PC-9 (cell line): ENCODE measurements at regions not wholly inside any gene's neighbourhood (a gene's known extent, or its start where the extent isn't known, plus 50 kb on each side); places are given as distances from the start of the nearest gene placed in this dataset.

ENCODE experiments used
- BruUV-seq: library from RNA; stranded (reverse); fragments of 400-500 nt; replicated peaks from 2 replicates; lab custom pipeline; 2021; lab: Mats Ljungman, UMichigan
- CTCF ChIA-PET: fragments of 300-600 bp; sonication (Branson Sonifier 250); formaldehyde crosslinking; loops from one replicate; lab custom pipeline; 2022; ENCODE audit warnings: antibody characterized with exemption; lab: Charles Lee
- POLR2A ChIA-PET: fragments of 300-600 bp; sonication (Branson Sonifier 250); formaldehyde crosslinking; loops from one replicate; lab custom pipeline; 2022; ENCODE audit warnings: antibody characterized with exemption; ENCODE audit not compliant: unreplicated experiment; lab: Charles Lee
- DNase-seq, 2 experiments: peaks; one replicate each; pipeline versions ENCODE4 v3.0.0 to v3.0.0-alpha.2; 2015 to 2022; ENCODE audit warnings: mixed read lengths in 1 of 2
- H2AFZ ChIP-seq: fragments of 200-600 bp; sonication (generic); 2 replicates; pipeline ENCODE4 v1.8.1; 2017; ENCODE audit warnings: antibody characterized with exemption
- H3F3A ChIP-seq: fragments of 200-600 bp; sonication (generic); 2 replicates; pipeline ENCODE4 v1.8.1; 2017; ENCODE audit warnings: antibody characterized with exemption, mild to moderate bottlenecking, low read depth; ENCODE audit not compliant: insufficient read depth
- H3K27ac ChIP-seq: fragments of 200-600 bp; sonication (generic); 2 replicates; pipeline ENCODE4 v1.6.1; 2016; ENCODE audit warnings: mixed run types
- H3K27me3 ChIP-seq: fragments of 200-600 bp; sonication (generic); 2 replicates; pipeline ENCODE4 v1.6.1; 2016; ENCODE audit warnings: low read depth, mixed run types; ENCODE audit not compliant: insufficient read depth
- H3K36me3 ChIP-seq: fragments of 200-600 bp; sonication (generic); 2 replicates; pipeline ENCODE4 v1.6.1; 2016; ENCODE audit warnings: low read depth, mixed run types
- H3K4me1 ChIP-seq: fragments of 200-600 bp; sonication (generic); replicated peaks from 2 replicates; pipeline ENCODE4 v1.6.1; 2016; ENCODE audit warnings: mixed run types; ENCODE audit not compliant: insufficient read depth
- H3K4me2 ChIP-seq: fragments of 200-600 bp; sonication (generic); 2 replicates; pipeline ENCODE4 v1.6.1; 2017; ENCODE audit warnings: mixed run types
- H3K4me3 ChIP-seq: fragments of 200-600 bp; sonication (generic); 2 replicates; pipeline ENCODE4 v1.6.1; 2016; ENCODE audit warnings: mixed run types
- H3K79me2 ChIP-seq: fragments of 200-600 bp; sonication (generic); 2 replicates; pipeline ENCODE4 v1.6.1; 2017; ENCODE audit warnings: low read depth, mixed run types
- H3K9me2 ChIP-seq: fragments of 200-600 bp; sonication (generic); 2 replicates; pipeline ENCODE4 v1.8.1; 2017; ENCODE audit warnings: mild to moderate bottlenecking; ENCODE audit not compliant: insufficient read depth
- H3K9me3 ChIP-seq: fragments of 200-600 bp; sonication (generic); 2 replicates; pipeline ENCODE4 v1.8.1; 2016; ENCODE audit warnings: low read depth; ENCODE audit not compliant: insufficient read depth
- H4K20me1 ChIP-seq: fragments of 200-600 bp; sonication (generic); 2 replicates; pipeline ENCODE4 v1.8.1; 2017; ENCODE audit not compliant: insufficient read depth
- CTCF ChIP-seq: fragments of 200-600 bp; sonication (generic); conservative IDR thresholded peaks from 2 replicates; pipeline ENCODE4 v1.6.1; 2017; ENCODE audit warnings: mixed run types, antibody characterized with exemption, mild to moderate bottlenecking, moderate library complexity
- EZH2 ChIP-seq: fragments of 200-600 bp; sonication (generic); IDR thresholded peaks from 2 replicates; pipeline ENCODE4 v1.8.0; 2017; ENCODE audit warnings: antibody characterized with exemption, low read depth
- intact Hi-C: fragments of 100-400 bp; cut with micrococcal nuclease; formaldehyde crosslinking; loops from one replicate; pipeline ENCODE4 v1.10.0; 2022; ENCODE audit not compliant: unreplicated experiment

- intact Hi-C loops, result no loop called here
- no TSS peak for BruUV-seq
- Histone ChIP-seq H3K27ac (no peak overlapping the region), H3K79me2 (no peaks in the 10 kb centered on the region), H3K27me3 (no peaks in the 10 kb centered on the region), H3K4me2 (no peak overlapping the region), H3K9me2 (no peaks in the 10 kb centered on the region), H3K4me1 (peaks cover 17% of the 10 kb centered on the region), H3F3A (peaks cover 5% of the 10 kb centered on the region; the same call in 1 of the 2 replicates), H3K36me3 (no peaks in the 10 kb centered on the region), H4K20me1 (no peaks in the 10 kb centered on the region), H3K4me3 (no peak overlapping the region), H3K9me3 (no peaks in the 10 kb centered on the region), H2AFZ (no peak overlapping the region)
- ChIA-PET POLR2A (no interaction called here), CTCF (interaction anchor here (0.8 kb wide), 1 partner anchor 21 kb away, joined by 3 read pairs; no protein-coding TSS in a partner anchor)
- TF ChIP-seq CTCF (no peak), EZH2 (no peak)
- no peak for DNase-seq
Observed at GRCh38 chr10:30172091-30172490, 112.7 kb upstream of the JCAD start.

- Histone ChIP-seq H2AFZ (no peak overlapping the region), H3K27ac (no peak overlapping the region), H3K4me3 (no peak overlapping the region), H3K27me3 (no peaks in the 10 kb centered on the region), H3K9me2 (no peaks in the 10 kb centered on the region), H3K79me2 (no peaks in the 10 kb centered on the region), H3K36me3 (no peaks in the 10 kb centered on the region), H3K4me1 (peaks cover 17% of the 10 kb centered on the region), H3K4me2 (no peak overlapping the region), H4K20me1 (no peaks in the 10 kb centered on the region), H3F3A (peaks cover 5% of the 10 kb centered on the region; the same call in 1 of the 2 replicates), H3K9me3 (no peaks in the 10 kb centered on the region)
- intact Hi-C loops, result no loop called here
- ChIA-PET CTCF (no interaction called here), POLR2A (no interaction called here)
- TF ChIP-seq CTCF (no peak), EZH2 (no peak)
- DNase-seq, result no peak
- BruUV-seq, result no TSS peak
Observed at GRCh38 chr10:30171601-30172000, 112.2 kb upstream of the JCAD start.

- POLR2A ChIA-PET, result interaction anchor here (0.7 kb wide), 1 partner anchor 468 kb away, joined by 3 read pairs; no protein-coding TSS in a partner anchor
- peak overlapping the region; percentile 50 for H3K27ac ChIP-seq
- H2AFZ ChIP-seq, result no peak overlapping the region
- intact Hi-C loops, result no loop called here
- no peaks in the 10 kb centered on the region for H3K36me3 ChIP-seq
- H3K79me2 ChIP-seq, result no peaks in the 10 kb centered on the region
- H3K9me3 ChIP-seq, result no peaks in the 10 kb centered on the region
- no peak for TF ChIP-seq EZH2
- H3F3A ChIP-seq, result peaks cover 5% of the 10 kb centered on the region; the same call in 1 of the 2 replicates
- peak overlapping the region; percentile 63 for H3K4me2 ChIP-seq
- no peaks in the 10 kb centered on the region for H4K20me1 ChIP-seq
- CTCF ChIA-PET, result interaction anchor here (0.6 to 1.0 kb wide), 3 partner anchors 113 to 140 kb away, joined by 3 to 4 read pairs (median 3); no protein-coding TSS in a partner anchor
- H3K9me2 ChIP-seq, result no peaks in the 10 kb centered on the region
- no peaks in the 10 kb centered on the region for H3K27me3 ChIP-seq
- BruUV-seq, result no TSS peak
- no peak overlapping the region for H3K4me3 ChIP-seq
- peak in 1 of 2 experiments; percentile 87 for DNase-seq
- H3K4me1 ChIP-seq, result peaks cover 17% of the 10 kb centered on the region
Observed at GRCh38 chr10:30170814-30171213, 111.4 kb upstream of the JCAD start.

GRCh38 chr10:30170146-30170545 is 110.8 kb upstream of the JCAD start:
- BruUV-seq, result no TSS peak
- intact Hi-C loops, result no loop called here
- no peak for DNase-seq
- H3K9me2 ChIP-seq, result no peaks in the 10 kb centered on the region
- H3K9me3 ChIP-seq, result no peaks in the 10 kb centered on the region
- H3K27ac ChIP-seq, result peak overlapping the region; percentile 50
- H3K4me3 ChIP-seq, result no peak overlapping the region
- CTCF ChIA-PET, result interaction anchor here (0.6 to 1.0 kb wide), 3 partner anchors 113 to 141 kb away, joined by 3 to 4 read pairs (median 3); no protein-coding TSS in a partner anchor
- H3K79me2 ChIP-seq, result no peaks in the 10 kb centered on the region
- no peaks in the 10 kb centered on the region for H3K36me3 ChIP-seq
- peaks cover 5% of the 10 kb centered on the region; the same call in 1 of the 2 replicates for H3F3A ChIP-seq
- TF ChIP-seq CTCF, result no peak
- no peak for TF ChIP-seq EZH2
- POLR2A ChIA-PET, result interaction anchor here (0.7 kb wide), 1 partner anchor 468 kb away, joined by 3 read pairs; no protein-coding TSS in a partner anchor
- no peak overlapping the region for H2AFZ ChIP-seq
- no peaks in the 10 kb centered on the region for H4K20me1 ChIP-seq
- peak overlapping the region; percentile 36 for H3K4me2 ChIP-seq
- H3K4me1 ChIP-seq, result peaks cover 17% of the 10 kb centered on the region
- H3K27me3 ChIP-seq, result no peaks in the 10 kb centered on the region
